HCT116 (cell line): ENCODE measurements at regions not wholly inside any gene's neighbourhood (a gene's known extent, or its start where the extent isn't known, plus 50 kb on each side); places are given as distances from the start of the nearest gene placed in this dataset.

ENCODE experiments used
- ATAC-seq: fragments of 200-7000 bp; cut with Tn5 transposase; 2 replicates; pipeline ENCODE4 v1.9.1; 2020; ENCODE audit warnings: mild to moderate bottlenecking, moderate library complexity
- BruUV-seq: library from RNA; stranded (reverse); fragments of 400-500 nt; replicated peaks from 2 replicates; lab custom pipeline; 2021; lab: Mats Ljungman, UMichigan
- CTCF ChIA-PET: fragments of 300-600 bp; sonication (Branson Sonifier 250); formaldehyde crosslinking; loops from one replicate; lab custom pipeline; 2021; ENCODE audit warnings: antibody characterized with exemption; lab: Charles Lee
- POLR2A ChIA-PET: fragments of 300-600, 350-600 bp; sonication (Branson Sonifier 250); formaldehyde crosslinking; loops from one replicate; lab custom pipeline; 2021; ENCODE audit warnings: antibody characterized with exemption; lab: Charles Lee
- RAD21 ChIA-PET, 2 experiments: fragments of 300-600 bp; sonication (Branson Sonifier 250); formaldehyde crosslinking; loops; one replicate each; lab custom pipeline; 2023; ENCODE audit warnings: low total read pairs in 2 of 2; ENCODE audit not compliant: uncharacterized antibody in 2 of 2, unreplicated experiment in 2 of 2, low non-redundant PET in 1 of 2; lab: Charles Lee
- DNase-seq: peaks from one replicate; pipeline ENCODE4 v3.0.0-alpha.2; 2010; ENCODE audit warnings: low read depth, low spot score
- H2AFZ ChIP-seq: fragments of 200-600 bp; shearing (Covaris generic), sonication (generic); 2 replicates; pipeline ENCODE4 v1.6.1; 2017; ENCODE audit warnings: low read depth, mixed run types, mixed read lengths, antibody characterized with exemption, low read length; ENCODE audit not compliant: poor library complexity, severe bottlenecking
- H3K27ac ChIP-seq: 2 replicates; pipeline ENCODE4 v1.5.1; 2012; ENCODE audit warnings: low read depth, low read length
- H3K27me3 ChIP-seq: fragments of 200-600 bp; sonication (generic); 2 replicates; pipeline ENCODE4 v1.6.1; 2016; ENCODE audit warnings: mixed run types, low read length, mixed read lengths; ENCODE audit not compliant: insufficient read depth
- H3K36me3 ChIP-seq, 2 experiments: fragments of 200-500 bp in 1 of 2; fragments of 200-600 bp in 1 of 2; sonication (Bioruptor generic) in 1 of 2; sonication (generic) in 1 of 2; 2 replicates each; pipeline versions ENCODE4 v1.5.1 to v1.6.1; 2014 to 2016; ENCODE audit warnings: low read length in 2 of 2, inconsistent platforms in 1 of 2, mixed read lengths in 1 of 2, mixed run types in 1 of 2; ENCODE audit not compliant: insufficient read depth in 2 of 2, control insufficient read depth in 1 of 2
- H3K4me1 ChIP-seq, 2 experiments: fragments of 200-600 bp in 1 of 2; sonication (generic) in 1 of 2; 2 replicates each; pipeline versions ENCODE4 v1.5.1 to v1.6.1; 2012 to 2017; ENCODE audit warnings: low read length in 2 of 2, inconsistent platforms in 1 of 2, mild to moderate bottlenecking in 1 of 2, mixed read lengths in 1 of 2, mixed run types in 1 of 2, moderate library complexity in 1 of 2; ENCODE audit not compliant: insufficient read depth in 2 of 2, control insufficient read depth in 1 of 2
- H3K4me2 ChIP-seq: fragments of 200-600 bp; sonication (generic); 2 replicates; pipeline ENCODE4 v1.6.1; 2017; ENCODE audit warnings: mixed run types, low read length, mixed read lengths
- H3K4me3 ChIP-seq, 2 experiments: fragments of 200-600 bp in 1 of 2; sonication (generic) in 1 of 2; replicated peaks in 1 of 2; 2 replicates each; pipeline ENCODE4 v1.5.1; 2011 to 2016; ENCODE audit warnings: low read length in 2 of 2, control low read depth in 1 of 2, low read depth in 1 of 2, mild to moderate bottlenecking in 1 of 2, mixed read lengths in 1 of 2, mixed run types in 1 of 2
- H3K79me2 ChIP-seq: fragments of 200-600 bp; sonication (generic); 2 replicates; pipeline ENCODE4 v1.6.1; 2017; ENCODE audit warnings: mild to moderate bottlenecking, mixed run types, low read length, moderate library complexity, mixed read lengths; ENCODE audit not compliant: insufficient read depth
- H3K9ac ChIP-seq: fragments of 200-600 bp; sonication (generic); 2 replicates; pipeline ENCODE4 v1.6.1; 2016; ENCODE audit warnings: low read length, mixed read lengths
- H3K9me2 ChIP-seq: fragments of 200-600 bp; sonication (generic), shearing (Covaris generic); 2 replicates; pipeline ENCODE4 v1.6.1; 2017; ENCODE audit warnings: mixed run types, mild to moderate bottlenecking, moderate library complexity; ENCODE audit not compliant: insufficient read depth
- H3K9me3 ChIP-seq, 2 experiments: fragments of 200-500 bp in 1 of 2; fragments of 200-600 bp in 1 of 2; sonication (Bioruptor generic) in 1 of 2; sonication (generic) in 1 of 2; 2 replicates each; pipeline ENCODE4 v1.6.1; 2014 to 2017; ENCODE audit warnings: low read length in 2 of 2, mixed read lengths in 2 of 2, inconsistent platforms in 1 of 2, low read depth in 1 of 2, mild to moderate bottlenecking in 1 of 2, mixed run types in 1 of 2, moderate library complexity in 1 of 2; ENCODE audit not compliant: control insufficient read depth in 1 of 2, insufficient read depth in 1 of 2
- H4K20me1 ChIP-seq: fragments of 200-600 bp; sonication (generic), shearing (Covaris generic); 2 replicates; pipeline ENCODE4 v1.6.1; 2017; ENCODE audit warnings: mixed run types, mild to moderate bottlenecking, moderate library complexity; ENCODE audit not compliant: insufficient read depth
- ZBTB33 ChIP-seq: IDR thresholded peaks from 2 replicates; pipeline ENCODE4 v1.6.1; 2011; ENCODE audit warnings: mild to moderate bottlenecking, low read length, moderate library complexity; ENCODE audit not compliant: insufficient replicate concordance; ENCODE audit errors: extremely low read depth
- intact Hi-C: fragments of 100-400 bp; cut with micrococcal nuclease; formaldehyde crosslinking; loops from 2 replicates; pipeline ENCODE4 v1.10.0; 2022

- no TSS peak for BruUV-seq
- POLR2A ChIA-PET, result no interaction called here
- CTCF ChIA-PET, result no interaction called here
- RAD21 ChIA-PET, result no interaction called here
- no peaks in the 10 kb centered on the region for H3K9me2 ChIP-seq
- H3K4me1 ChIP-seq, result no peaks in the 10 kb centered on the region
- no peak overlapping the region for H3K9ac ChIP-seq
- H4K20me1 ChIP-seq, result no peaks in the 10 kb centered on the region
- intact Hi-C loops, result no loop called here
- no peak overlapping the region for H2AFZ ChIP-seq
- ATAC-seq, result no peak
- H3K4me3 ChIP-seq, result no peak overlapping the region
- DNase-seq, result no peak
- H3K4me2 ChIP-seq, result no peak overlapping the region
- TF ChIP-seq ZBTB33, result no peak
- TF ChIP-seq, all 23 proteins: peak for 0
- Histone ChIP-seq H3K27ac (no peak overlapping the region), H3K79me2 (no peaks in the 10 kb centered on the region), H3K36me3 (no peaks in the 10 kb centered on the region), H3K9me3 (no peaks in the 10 kb centered on the region), H3K27me3 (no peaks in the 10 kb centered on the region)
Observed at GRCh38 chrX:10106806-10107205, 50.0 kb upstream of the CLCN4 start.
